ENCODE measurements at regions not wholly inside any gene's neighbourhood (a gene's known extent, or its start where the extent isn't known, plus 50 kb on each side); places are given as distances from the start of the nearest gene placed in this dataset.

DNA sequence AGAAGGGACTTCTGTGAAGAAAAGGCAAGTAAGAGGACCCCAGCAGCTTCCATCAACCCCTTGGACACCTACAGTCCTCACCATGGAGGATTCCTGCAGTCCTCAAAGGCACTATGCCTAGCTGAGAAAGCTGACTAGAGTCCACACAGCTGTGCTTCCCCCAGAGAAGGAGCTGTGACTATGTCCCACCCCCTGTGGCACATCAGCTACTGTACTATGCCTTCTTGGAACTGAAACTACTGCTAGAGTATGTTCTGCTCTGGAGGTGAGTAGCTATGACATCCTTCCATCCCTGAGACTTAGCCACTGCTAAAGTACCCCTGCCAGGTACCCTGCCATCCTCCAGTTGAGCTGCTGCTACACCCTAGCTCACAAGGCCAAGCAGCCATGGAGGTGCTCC lies 690.2 kb upstream of the CHAC2 start:
- TF ChIP-seq, protein P1, sequence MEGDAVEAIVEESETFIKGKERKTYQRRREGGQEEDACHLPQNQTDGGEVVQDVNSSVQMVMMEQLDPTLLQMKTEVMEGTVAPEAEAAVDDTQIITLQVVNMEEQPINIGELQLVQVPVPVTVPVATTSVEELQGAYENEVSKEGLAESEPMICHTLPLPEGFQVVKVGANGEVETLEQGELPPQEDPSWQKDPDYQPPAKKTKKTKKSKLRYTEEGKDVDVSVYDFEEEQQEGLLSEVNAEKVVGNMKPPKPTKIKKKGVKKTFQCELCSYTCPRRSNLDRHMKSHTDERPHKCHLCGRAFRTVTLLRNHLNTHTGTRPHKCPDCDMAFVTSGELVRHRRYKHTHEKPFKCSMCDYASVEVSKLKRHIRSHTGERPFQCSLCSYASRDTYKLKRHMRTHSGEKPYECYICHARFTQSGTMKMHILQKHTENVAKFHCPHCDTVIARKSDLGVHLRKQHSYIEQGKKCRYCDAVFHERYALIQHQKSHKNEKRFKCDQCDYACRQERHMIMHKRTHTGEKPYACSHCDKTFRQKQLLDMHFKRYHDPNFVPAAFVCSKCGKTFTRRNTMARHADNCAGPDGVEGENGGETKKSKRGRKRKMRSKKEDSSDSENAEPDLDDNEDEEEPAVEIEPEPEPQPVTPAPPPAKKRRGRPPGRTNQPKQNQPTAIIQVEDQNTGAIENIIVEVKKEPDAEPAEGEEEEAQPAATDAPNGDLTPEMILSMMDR (IDR thresholded peaks at IDR 0.05) = no peak
- no peak for TF ChIP-seq POLR2A (IDR thresholded peaks at IDR 0.05)

Measured in Peyer's patch (tissue), 4 donors.